HG03439 (cell line): ENCODE measurements at regions not wholly inside any gene's neighbourhood (a gene's known extent, or its start where the extent isn't known, plus 50 kb on each side); places are given as distances from the start of the nearest gene placed in this dataset.

ENCODE experiments used
- ATAC-seq: cut with Tn5 transposase; IDR thresholded peaks from one replicate; pipeline ENCODE4 v1.9.1; 2021; ENCODE audit warnings: mild to moderate bottlenecking, moderate library complexity; ENCODE audit not compliant: unreplicated experiment

DNA sequence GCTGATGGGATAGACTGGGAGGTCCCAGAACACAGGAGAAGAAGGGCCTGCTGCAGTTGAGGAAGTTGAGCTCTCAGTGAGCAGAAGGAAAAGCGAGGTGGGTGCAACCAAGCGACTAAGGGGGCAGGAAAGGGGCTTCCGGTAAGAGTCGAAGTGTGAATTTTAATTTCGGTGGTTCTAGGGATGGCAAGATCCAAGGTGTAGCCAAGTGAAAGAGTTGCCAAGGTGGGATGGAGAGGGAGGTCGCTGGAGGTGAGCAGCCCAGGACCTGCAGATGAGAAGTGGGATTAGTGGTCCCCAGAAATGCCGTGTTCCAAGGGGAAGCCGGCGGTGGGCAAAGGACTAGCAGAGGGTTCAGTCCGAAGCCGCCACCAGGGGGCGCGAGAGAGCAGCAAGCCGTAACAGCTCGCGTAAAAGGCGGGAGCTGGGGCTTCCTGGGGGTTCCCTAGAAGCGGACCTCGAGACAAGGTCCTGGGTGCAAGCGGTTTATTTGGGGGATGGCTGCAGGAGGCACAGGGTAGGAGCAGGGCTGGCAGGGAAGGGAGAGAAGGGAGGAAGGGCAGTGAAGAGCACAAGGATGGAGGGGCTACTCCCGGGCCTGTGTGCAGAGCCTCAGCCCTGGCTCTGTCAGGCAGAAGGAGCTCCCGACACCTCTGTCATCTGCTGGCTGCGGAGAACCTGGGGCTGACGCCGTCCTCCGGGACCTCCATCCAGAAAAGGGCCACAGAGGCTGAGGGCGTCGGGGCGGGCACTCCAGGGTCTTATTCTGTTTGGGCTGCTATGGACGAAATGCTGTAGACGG is 103.6 kb downstream of the PAX1 start:
- no peak for ATAC-seq

GRCh38 chr20:21808139-21808538 is 102.7 kb downstream of the PAX1 start:
- ATAC-seq = no peak

DNA sequence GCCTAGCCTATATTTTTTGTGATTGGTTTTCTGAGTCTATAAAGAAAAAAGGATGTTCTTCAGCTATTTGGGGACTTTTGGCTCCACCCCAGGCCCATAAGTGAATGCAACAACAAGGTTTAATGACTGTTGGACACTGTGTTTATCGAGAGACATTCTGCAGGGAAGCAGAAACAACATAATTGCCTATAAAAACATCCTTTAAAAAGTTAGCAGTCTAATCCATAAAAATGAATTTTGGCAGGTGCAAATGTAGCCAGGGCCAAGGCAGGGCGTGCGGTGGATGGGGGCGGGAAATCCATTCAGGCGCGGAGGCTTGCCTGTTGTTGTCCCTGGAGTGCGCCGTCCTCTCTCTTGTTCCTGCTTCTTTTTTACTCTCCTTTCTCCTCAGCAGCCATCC is 99.3 kb downstream of the PAX1 start:
- no peak for ATAC-seq

GRCh38 chr20:21801193-21801592 is 95.7 kb downstream of the PAX1 start:
- no peak for ATAC-seq

DNA sequence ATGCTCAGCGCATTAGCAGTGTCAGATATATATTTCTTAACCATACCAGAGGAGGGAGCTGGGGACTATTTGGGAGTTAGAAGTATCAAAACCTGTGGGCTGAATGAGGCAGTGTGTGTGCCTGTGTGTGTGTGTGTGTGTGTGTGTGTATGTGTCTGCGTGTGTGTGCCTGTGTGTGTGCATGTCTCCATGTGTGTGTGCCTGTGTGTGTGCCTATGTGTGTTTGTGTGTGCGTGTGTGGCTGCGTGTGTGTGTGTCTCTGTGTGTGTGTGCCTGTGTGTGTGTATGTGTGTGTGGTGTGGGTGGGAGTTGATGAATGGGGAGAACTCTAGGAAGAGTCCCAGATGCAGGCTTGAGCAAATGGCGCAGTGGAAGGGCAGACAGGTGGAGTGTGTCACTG is 92.9 kb downstream of the PAX1 start:
- ATAC-seq = no peak

- no peak for ATAC-seq
Observed at GRCh38 chr20:21796059-21796458, 90.6 kb downstream of the PAX1 start.

- no peak for ATAC-seq
Observed at GRCh38 chr20:21788082-21788481, 82.6 kb downstream of the PAX1 start.

DNA sequence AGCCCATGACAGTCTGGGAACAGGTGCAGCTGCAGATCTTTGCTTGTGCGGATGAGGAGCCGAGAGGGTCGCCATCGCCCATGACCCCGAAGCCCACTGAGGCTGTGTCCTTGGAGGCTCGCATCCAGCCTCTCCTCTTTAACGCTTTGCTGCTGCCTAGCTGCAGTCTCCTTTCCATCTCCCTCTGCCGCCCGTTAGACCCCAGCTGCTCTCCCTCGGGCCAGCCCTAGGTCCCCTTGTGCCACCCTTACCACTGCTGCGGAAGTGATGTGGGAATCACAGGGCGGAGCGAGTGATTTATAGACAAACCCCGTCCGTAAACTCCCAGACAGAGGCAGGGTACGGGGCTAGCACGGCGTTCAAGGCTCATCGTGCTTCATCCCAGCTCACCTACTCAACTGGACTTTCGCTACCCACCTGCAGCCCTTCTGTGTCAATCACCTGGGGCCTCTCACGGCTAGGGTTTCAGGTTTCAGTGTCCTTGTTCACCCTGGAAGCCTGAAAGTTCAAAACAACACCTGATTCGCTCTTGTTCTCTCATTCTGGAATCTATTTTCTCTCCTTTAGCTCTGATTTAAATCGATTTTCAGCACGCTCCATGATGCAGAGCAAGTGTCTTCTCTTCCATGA is 76.1 kb downstream of the PAX1 start:
- no peak for ATAC-seq

DNA sequence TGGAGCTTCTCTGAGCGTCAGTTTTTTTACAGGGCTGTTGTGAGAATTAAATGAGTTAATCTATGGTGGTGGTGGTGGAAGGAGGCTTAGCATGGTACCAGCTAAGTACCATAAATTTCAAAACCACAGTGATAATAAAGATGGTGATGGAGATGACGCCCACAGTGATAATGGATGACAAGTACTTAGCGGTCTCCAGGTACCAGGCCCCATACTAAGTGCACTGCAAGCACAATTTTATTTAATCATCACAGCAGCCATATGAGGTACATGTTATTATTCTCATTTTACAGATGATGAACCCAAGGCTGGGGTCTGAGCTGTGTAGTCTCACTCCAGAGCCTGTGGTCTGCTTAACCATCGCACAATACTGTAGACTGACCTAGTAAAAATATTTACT is 75.1 kb downstream of the PAX1 start:
- no peak for ATAC-seq
